H1 (cell line): ENCODE measurements at regions not wholly inside any gene's neighbourhood (a gene's known extent, or its start where the extent isn't known, plus 50 kb on each side); places are given as distances from the start of the nearest gene placed in this dataset.

ENCODE experiments used
- ASH2L ChIP-seq: fragments of 200-600, 300-600 bp; sonication (generic); IDR thresholded peaks from one replicate; pipeline ENCODE4 v1.7.1; 2017; ENCODE audit warnings: low read length
- CBX5 ChIP-seq: fragments of 300-800, 300-1000 bp; sonication (generic); IDR thresholded peaks from 2 replicates; pipeline ENCODE4 v1.7.1; 2016; ENCODE audit warnings: antibody characterized with exemption, low read length, low read depth
- CEBPB ChIP-seq: IDR thresholded peaks from 2 replicates; pipeline ENCODE4 v1.6.1; 2012; ENCODE audit warnings: low read depth, low read length
- EZH2 ChIP-seq: fragments of 200-600 bp; sonication (generic); IDR thresholded peaks from 2 replicates; pipeline ENCODE4 v1.7.1; 2012; ENCODE audit warnings: low read depth, mild to moderate bottlenecking, moderate library complexity, low read length, inconsistent platforms; ENCODE audit not compliant: severe bottlenecking
- NRF1 ChIP-seq: IDR thresholded peaks from 2 replicates; pipeline ENCODE4 v1.6.1; 2011; ENCODE audit warnings: mild to moderate bottlenecking, low read depth, low read length, improper control_type of control experiment
- POLR2A ChIP-seq, 2 experiments: IDR thresholded peaks; 1 replicate in 1 of 2; 2 replicates in 1 of 2; pipeline ENCODE4 v1.6.1; 2011; ENCODE audit warnings: low read depth in 2 of 2, low read length in 2 of 2, mild to moderate bottlenecking in 2 of 2; ENCODE audit errors: control extremely low read depth in 1 of 2
- RFX5 ChIP-seq: IDR thresholded peaks from 2 replicates; pipeline ENCODE4 v1.6.1; 2011; ENCODE audit warnings: low read depth, low read length, improper control_type of control experiment, borderline replicate concordance
- SIN3A ChIP-seq, 2 experiments: IDR thresholded peaks in 1 of 2; conservative IDR thresholded peaks in 1 of 2; 2 replicates each; pipeline ENCODE4 v1.6.1; 2011 to 2012; ENCODE audit warnings: low read length in 2 of 2, improper control_type of control experiment in 1 of 2, low read depth in 1 of 2, mild to moderate bottlenecking in 1 of 2
- SP2 ChIP-seq: IDR thresholded peaks from 2 replicates; pipeline ENCODE4 v1.6.1; 2012; ENCODE audit warnings: mild to moderate bottlenecking, low read length, inconsistent platforms
- TAF1 ChIP-seq: IDR thresholded peaks from 2 replicates; pipeline ENCODE4 v1.6.1; 2011; ENCODE audit warnings: mild to moderate bottlenecking, low read depth, low read length
- TF ChIP-seq, protein P1 (sequence below), 3 experiments: IDR thresholded peaks; 1 replicate in 2 of 3; 2 replicates in 1 of 3; pipeline versions ENCODE4 v1.5.1 to v1.6.1; 2011; ENCODE audit warnings: low read length in 3 of 3, mild to moderate bottlenecking in 3 of 3, inconsistent platforms in 2 of 3, low read depth in 1 of 3, moderate library complexity in 1 of 3; ENCODE audit not compliant: insufficient read depth in 1 of 3; ENCODE audit errors: control extremely low read depth in 1 of 3

DNA sequence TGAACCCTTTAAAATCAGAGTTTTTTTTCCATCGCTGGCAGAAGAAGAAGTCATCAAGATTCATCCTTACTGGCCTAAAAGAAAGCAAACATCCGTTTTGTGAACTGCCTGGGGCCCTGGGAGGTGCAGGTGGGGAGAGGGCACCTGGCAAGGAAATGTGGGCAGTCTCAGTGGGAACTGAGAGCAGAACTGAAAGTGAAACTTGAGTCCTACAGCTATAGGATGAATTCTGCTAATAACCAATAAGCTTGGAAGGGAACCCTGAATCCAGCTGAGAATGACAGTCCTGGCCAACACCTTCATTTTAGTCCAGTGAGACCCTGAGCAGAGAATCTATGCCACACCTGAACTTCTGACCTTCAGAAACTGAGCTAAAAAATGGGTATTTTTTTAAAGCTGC lies 130.1 kb upstream of the ASCC3 start:
- TF ChIP-seq, protein P1, sequence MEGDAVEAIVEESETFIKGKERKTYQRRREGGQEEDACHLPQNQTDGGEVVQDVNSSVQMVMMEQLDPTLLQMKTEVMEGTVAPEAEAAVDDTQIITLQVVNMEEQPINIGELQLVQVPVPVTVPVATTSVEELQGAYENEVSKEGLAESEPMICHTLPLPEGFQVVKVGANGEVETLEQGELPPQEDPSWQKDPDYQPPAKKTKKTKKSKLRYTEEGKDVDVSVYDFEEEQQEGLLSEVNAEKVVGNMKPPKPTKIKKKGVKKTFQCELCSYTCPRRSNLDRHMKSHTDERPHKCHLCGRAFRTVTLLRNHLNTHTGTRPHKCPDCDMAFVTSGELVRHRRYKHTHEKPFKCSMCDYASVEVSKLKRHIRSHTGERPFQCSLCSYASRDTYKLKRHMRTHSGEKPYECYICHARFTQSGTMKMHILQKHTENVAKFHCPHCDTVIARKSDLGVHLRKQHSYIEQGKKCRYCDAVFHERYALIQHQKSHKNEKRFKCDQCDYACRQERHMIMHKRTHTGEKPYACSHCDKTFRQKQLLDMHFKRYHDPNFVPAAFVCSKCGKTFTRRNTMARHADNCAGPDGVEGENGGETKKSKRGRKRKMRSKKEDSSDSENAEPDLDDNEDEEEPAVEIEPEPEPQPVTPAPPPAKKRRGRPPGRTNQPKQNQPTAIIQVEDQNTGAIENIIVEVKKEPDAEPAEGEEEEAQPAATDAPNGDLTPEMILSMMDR (IDR thresholded peaks at IDR 0.05; ENCODE audit: control extremely low read depth in 1 of 3, insufficient read depth in 1 of 3, low read depth in 1 of 3, low read length in 3 of 3): no peak
- no peak for TF ChIP-seq CBX5
- no peak for TF ChIP-seq EZH2
- no peak for TF ChIP-seq SIN3A (conservative IDR thresholded peaks at IDR 0.05 in 1 of 2, IDR thresholded peaks at IDR 0.05 in 1 of 2; ENCODE audit: low read depth in 1 of 2, low read length in 2 of 2)
- no peak for TF ChIP-seq RFX5
- TF ChIP-seq TAF1: no peak
- no peak for TF ChIP-seq CEBPB
- no peak for TF ChIP-seq POLR2A (IDR thresholded peaks at IDR 0.05; ENCODE audit: control extremely low read depth in 1 of 2, low read depth in 2 of 2, low read length in 2 of 2)
- TF ChIP-seq SP2: no peak
- no peak for TF ChIP-seq NRF1
- TF ChIP-seq ASH2L: no peak
